IMR-90 (cell line): ENCODE measurements at regions not wholly inside any gene's neighbourhood (a gene's known extent, or its start where the extent isn't known, plus 50 kb on each side); places are given as distances from the start of the nearest gene placed in this dataset.
"Not testable (repeated sequence)": the region's sequence is repeated elsewhere in the genome, so short reads cannot be mapped to it uniquely, and the experiment has no call there.

ENCODE experiments used
- ATAC-seq: fragments of 200-7000 bp; cut with Tn5 transposase; 2 replicates; pipeline ENCODE4 v1.9.1; 2020; ENCODE audit warnings: low read depth, mild to moderate bottlenecking, moderate library complexity
- BruUV-seq: library from RNA; stranded (reverse); fragments of 400-500 nt; replicated peaks from 2 replicates; lab custom pipeline; 2021; lab: Mats Ljungman, UMichigan
- CTCF ChIA-PET: fragments of 300-600 bp; formaldehyde crosslinking; extraction: SDS; loops from one replicate; lab custom pipeline; 2021; ENCODE audit warnings: antibody characterized with exemption; lab: Yijun Ruan, JAX
- POLR2A ChIA-PET: fragments of 300-600 bp; sonication (Branson Sonifier 250); formaldehyde crosslinking; loops from one replicate; lab custom pipeline; 2022; ENCODE audit warnings: antibody characterized with exemption; ENCODE audit not compliant: unreplicated experiment; lab: Charles Lee
- DNase-seq: peaks from one replicate; pipeline ENCODE4 v3.0.0; 2013
- H2AFZ ChIP-seq: replicated peaks from 2 replicates; pipeline ENCODE3; 2013; ENCODE audit warnings: low read length, mild to moderate bottlenecking; ENCODE audit not compliant: poor library complexity
- H2AK5ac ChIP-seq: 2 replicates; pipeline ENCODE4 v1.6.1; 2013; ENCODE audit warnings: low read depth, low read length, inconsistent platforms
- H2AK9ac ChIP-seq: replicated peaks from 2 replicates; pipeline ENCODE3; 2013; ENCODE audit warnings: mild to moderate bottlenecking, low read depth, low read length, moderate library complexity; ENCODE audit not compliant: poor library complexity
- H2BK120ac ChIP-seq: 2 replicates; pipeline ENCODE4 v1.6.1; 2013; ENCODE audit warnings: low read depth, low read length, inconsistent platforms
- H2BK15ac ChIP-seq: 3 replicates; pipeline ENCODE4 v1.6.1; 2013; ENCODE audit warnings: low read depth, low read length, inconsistent platforms
- H2BK20ac ChIP-seq: 2 replicates; pipeline ENCODE4 v1.6.1; 2013; ENCODE audit warnings: low read depth, mild to moderate bottlenecking, inconsistent platforms, low read length, moderate library complexity
- H2BK5ac ChIP-seq: 2 replicates; pipeline ENCODE4 v1.6.1; 2013; ENCODE audit warnings: mild to moderate bottlenecking, low read depth, low read length, inconsistent platforms; ENCODE audit not compliant: poor library complexity, severe bottlenecking
- H3K14ac ChIP-seq: replicated peaks from 2 replicates; pipeline ENCODE4 v1.6.1; 2013; ENCODE audit warnings: low read depth, low read length, inconsistent platforms
- H3K18ac ChIP-seq: 2 replicates; pipeline ENCODE4 v1.6.1; 2013; ENCODE audit warnings: low read depth, low read length, control low read depth
- H3K23ac ChIP-seq: 2 replicates; pipeline ENCODE4 v1.6.1; 2013; ENCODE audit warnings: low read depth, low read length, inconsistent platforms
- H3K27ac ChIP-seq: 2 replicates; pipeline ENCODE4 v1.5.1; 2013; ENCODE audit warnings: mild to moderate bottlenecking, control low read depth, low read length; ENCODE audit not compliant: insufficient read depth
- H3K27me3 ChIP-seq: 2 replicates; pipeline ENCODE4 v1.6.1; 2013; ENCODE audit warnings: low read length; ENCODE audit not compliant: control insufficient read depth, insufficient read depth
- H3K36me3 ChIP-seq: 2 replicates; pipeline ENCODE4 v1.6.1; 2013; ENCODE audit warnings: low read length, mixed read lengths; ENCODE audit not compliant: control insufficient read depth, insufficient read depth
- H3K4ac ChIP-seq: 2 replicates; pipeline ENCODE4 v1.6.1; 2013; ENCODE audit warnings: low read depth, low read length, inconsistent platforms
- H3K4me1 ChIP-seq: 2 replicates; pipeline ENCODE4 v1.6.1; 2013; ENCODE audit warnings: low read length, mixed read lengths; ENCODE audit not compliant: control insufficient read depth, insufficient read depth
- H3K4me2 ChIP-seq: 2 replicates; pipeline ENCODE4 v1.6.1; 2013; ENCODE audit warnings: low read depth, mild to moderate bottlenecking, control low read depth, low read length, moderate library complexity
- H3K4me3 ChIP-seq: 2 replicates; pipeline ENCODE4 v1.5.1; 2013; ENCODE audit warnings: low read depth, mild to moderate bottlenecking, control low read depth, low read length, moderate library complexity; ENCODE audit not compliant: insufficient read depth
- H3K56ac ChIP-seq: 2 replicates; pipeline ENCODE4 v1.6.1; 2013; ENCODE audit warnings: low read length, inconsistent platforms; ENCODE audit not compliant: insufficient read depth; ENCODE audit errors: extremely low read depth
- H3K79me1 ChIP-seq, 2 experiments: 2 replicates each; pipeline ENCODE4 v1.6.1; 2013; ENCODE audit warnings: low read length in 2 of 2, inconsistent platforms in 1 of 2, low read depth in 1 of 2
- H3K9ac ChIP-seq: 2 replicates; pipeline ENCODE4 v1.6.1; 2013; ENCODE audit warnings: low read depth, low read length, control low read depth
- H3K9me1 ChIP-seq: 2 replicates; pipeline ENCODE4 v1.6.1; 2013; ENCODE audit warnings: low read length, inconsistent platforms; ENCODE audit not compliant: insufficient read depth
- H3K9me3 ChIP-seq: 2 replicates; pipeline ENCODE4 v1.6.1; 2013; ENCODE audit warnings: low read length; ENCODE audit not compliant: control insufficient read depth, insufficient read depth
- H4K20me1 ChIP-seq: 2 replicates; pipeline ENCODE4 v1.6.1; 2013; ENCODE audit warnings: low read length, inconsistent platforms; ENCODE audit not compliant: insufficient read depth
- H4K5ac ChIP-seq: 2 replicates; pipeline ENCODE4 v1.6.1; 2013; ENCODE audit warnings: mild to moderate bottlenecking, low read depth, low read length, control low read depth
- H4K8ac ChIP-seq, 2 experiments: 2 replicates each; pipeline ENCODE4 v1.6.1; 2013; ENCODE audit warnings: low read depth in 2 of 2, low read length in 2 of 2, control low read depth in 1 of 2, inconsistent platforms in 1 of 2
- H4K91ac ChIP-seq: 2 replicates; pipeline ENCODE4 v1.6.1; 2013; ENCODE audit warnings: low read depth, low read length, inconsistent platforms; ENCODE audit not compliant: insufficient read depth
- CEBPB ChIP-seq: IDR thresholded peaks from 2 replicates; pipeline ENCODE4 v1.6.1; 2012; ENCODE audit warnings: low read depth, low read length, improper control_type of control experiment
- CHD1 ChIP-seq: IDR thresholded peaks from 2 replicates; pipeline ENCODE4 v1.6.1; 2012; ENCODE audit warnings: low read depth, low read length, improper control_type of control experiment
- MAFK ChIP-seq: IDR thresholded peaks from 2 replicates; pipeline ENCODE4 v1.6.1; 2012; ENCODE audit warnings: low read depth, low read length, improper control_type of control experiment
- NFE2L2 ChIP-seq: fragments of 150-350 bp; IDR thresholded peaks from 2 replicates; pipeline ENCODE4 v1.6.1; 2016; ENCODE audit warnings: low read depth, mild to moderate bottlenecking, low read length
- POLR2A ChIP-seq: IDR thresholded peaks from 2 replicates; pipeline ENCODE4 v1.6.1; 2012; ENCODE audit warnings: mild to moderate bottlenecking, low read depth, low read length
- RAD21 ChIP-seq: IDR thresholded peaks from 2 replicates; pipeline ENCODE4 v1.6.1; 2012; ENCODE audit warnings: low read length, improper control_type of control experiment
- RCOR1 ChIP-seq: IDR thresholded peaks from 2 replicates; pipeline ENCODE4 v1.6.1; 2012; ENCODE audit warnings: mild to moderate bottlenecking, low read length, improper control_type of control experiment; ENCODE audit not compliant: insufficient replicate concordance
- RFX5 ChIP-seq: IDR thresholded peaks from 2 replicates; pipeline ENCODE4 v1.8.0; 2012; ENCODE audit warnings: low read depth, mild to moderate bottlenecking, low read length, moderate library complexity
- SMC3 ChIP-seq: fragments of 150-350 bp; IDR thresholded peaks from 2 replicates; pipeline ENCODE4 v1.6.1; 2016; ENCODE audit warnings: low read depth, mild to moderate bottlenecking, antibody characterized with exemption, low read length, moderate library complexity
- WGBS, 2 experiments: methylation state at CpG; one replicate each; pipeline versions ENCODE4 v1.1.5 to v1.1.7; 2013; ENCODE audit warnings: missing lambda C conversion rate in 2 of 2; ENCODE audit not compliant: insufficient read length in 1 of 2; ENCODE audit errors: extremely low coverage in 2 of 2; 5-methylcytosine and 5-hydroxymethylcytosine counted together
- dilution Hi-C: fragments of 300-500 bp; cut with HindIII; formaldehyde crosslinking; loops from one replicate; pipeline ENCODE4 v1.14.3; 2018; ENCODE audit warnings: low sequenced_read_pairs; ENCODE audit not compliant: unreplicated experiment
- in situ Hi-C: fragments of 300-500 bp; cut with MboI; formaldehyde crosslinking; loops from 3 replicates; pipeline ENCODE4 v1.14.3; 2019; ENCODE audit warnings: low sequenced_read_pairs, inconsistent platforms, mixed read lengths
- intact Hi-C: fragments of 100-400 bp; cut with micrococcal nuclease; formaldehyde crosslinking; loops from 2 replicates; pipeline ENCODE4 v1.10.0; 2022
- TF ChIP-seq, protein P1 (sequence below): fragments of 150-350 bp; IDR thresholded peaks from 2 replicates; pipeline ENCODE4 v1.6.1; 2017; ENCODE audit warnings: mild to moderate bottlenecking, antibody characterized with exemption, low read length, low read depth

DNA sequence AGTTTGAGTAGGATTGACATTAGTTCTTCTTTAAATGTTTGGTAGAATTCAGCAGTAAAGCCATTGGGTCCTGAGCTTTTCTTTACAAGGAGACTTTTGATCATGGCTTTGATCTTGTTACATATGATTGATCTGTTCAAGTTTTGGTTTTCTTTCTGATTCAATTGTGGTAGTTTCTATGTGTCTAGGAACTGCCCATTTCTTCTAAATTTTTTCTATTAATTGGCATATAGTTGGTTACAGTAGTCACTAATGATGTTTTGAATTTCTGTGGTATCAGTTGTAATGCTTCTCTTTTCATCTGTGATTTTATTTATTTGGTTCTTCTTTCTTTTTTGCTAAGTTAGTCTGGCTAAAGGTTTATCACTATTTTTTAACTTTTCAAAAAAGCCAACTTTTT, 73.3 kb upstream of the DLGAP1 start:
- Histone ChIP-seq H3K36me3 (no peaks in the 10 kb centered on the region), H2BK5ac (no peak overlapping the region), H3K27me3 (no peaks in the 10 kb centered on the region), H4K91ac (no peak overlapping the region), H2BK20ac (no peak overlapping the region), H3K4me3 (no peak overlapping the region), H3K9ac (no peak overlapping the region), H3K4me2 (no peak overlapping the region), H3K56ac (no peak overlapping the region), H2AK9ac (no peak overlapping the region), H3K18ac (no peak overlapping the region), H2AK5ac (no peak overlapping the region), H3K23ac (no peak overlapping the region), H3K79me1 (no peaks in the 10 kb centered on the region), H2BK120ac (no peak overlapping the region), H3K4ac (no peak overlapping the region), H2AFZ (no peak overlapping the region), H3K9me1 (no peaks in the 10 kb centered on the region), H4K5ac (no peak overlapping the region), H2BK15ac (no peak overlapping the region), H3K27ac (no peak overlapping the region), H3K4me1 (no peaks in the 10 kb centered on the region), H4K8ac (no peak overlapping the region), H3K14ac (no peak overlapping the region), H3K9me3 (peaks cover 7% of the 10 kb centered on the region), H4K20me1 (no peaks in the 10 kb centered on the region)
- intact Hi-C loops, result no loop called here
- ATAC-seq (no peak), DNase-seq (no peak)
- dilution Hi-C loops, result no loop called here
- in situ Hi-C loops, result no loop called here
- ChIA-PET POLR2A (no interaction called here), CTCF (no interaction called here)
- no TSS peak for BruUV-seq
- TF ChIP-seq RAD21 (no peak), RCOR1 (no peak), MAFK (no peak), POLR2A (no peak), CEBPB (no peak), CHD1 (no peak), RFX5 (no peak), SMC3 (no peak), NFE2L2 (no peak)
- TF ChIP-seq, protein P1, sequence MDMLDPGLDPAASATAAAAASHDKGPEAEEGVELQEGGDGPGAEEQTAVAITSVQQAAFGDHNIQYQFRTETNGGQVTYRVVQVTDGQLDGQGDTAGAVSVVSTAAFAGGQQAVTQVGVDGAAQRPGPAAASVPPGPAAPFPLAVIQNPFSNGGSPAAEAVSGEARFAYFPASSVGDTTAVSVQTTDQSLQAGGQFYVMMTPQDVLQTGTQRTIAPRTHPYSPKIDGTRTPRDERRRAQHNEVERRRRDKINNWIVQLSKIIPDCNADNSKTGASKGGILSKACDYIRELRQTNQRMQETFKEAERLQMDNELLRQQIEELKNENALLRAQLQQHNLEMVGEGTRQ, result no peak

DNA sequence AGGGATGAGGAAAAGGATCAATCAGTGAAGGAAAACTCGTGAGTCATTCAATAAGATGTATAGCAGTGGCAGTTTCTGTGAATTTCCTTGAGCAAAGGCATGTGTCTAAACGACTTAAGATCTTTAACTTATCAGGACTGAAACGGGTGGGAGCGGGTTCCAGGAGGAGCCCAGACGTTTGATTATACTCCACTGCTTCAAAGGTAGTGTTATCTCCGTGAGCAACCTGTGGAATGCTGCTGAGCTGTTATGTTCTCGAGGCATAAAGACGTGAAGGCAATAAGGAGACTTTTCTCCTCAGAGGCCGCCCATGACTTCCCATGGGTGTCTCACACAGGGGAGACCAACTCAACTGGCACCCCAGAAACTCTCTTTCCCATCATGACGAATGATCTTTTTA, 72.7 kb upstream of the DLGAP1 start:
- H2AK9ac ChIP-seq, ATAC-seq, H3K27ac ChIP-seq, H3K14ac ChIP-seq, H4K91ac ChIP-seq, H2BK20ac ChIP-seq, H2AK5ac ChIP-seq, H4K20me1 ChIP-seq, H4K8ac ChIP-seq, H3K56ac ChIP-seq, H2BK15ac ChIP-seq, H3K18ac ChIP-seq, CTCF ChIA-PET, dilution Hi-C loops, H3K9me3 ChIP-seq, POLR2A ChIA-PET, in situ Hi-C loops, H3K4ac ChIP-seq, H3K79me1 ChIP-seq, DNase-seq, H2BK120ac ChIP-seq, H3K27me3 ChIP-seq, H2BK5ac ChIP-seq, H3K9ac ChIP-seq, H3K23ac ChIP-seq, H3K4me1 ChIP-seq, BruUV-seq, H3K4me3 ChIP-seq, H3K4me2 ChIP-seq, H3K9me1 ChIP-seq, H2AFZ ChIP-seq, H4K5ac ChIP-seq, intact Hi-C loops, H3K36me3 ChIP-seq: not testable (repeated sequence)
- WGBS, 2 experiments, result no CpG with 5 or more reads among the region's 10 CpGs
